SK-N-SH treated with all-trans-retinoic acid at 6 μM for 48 hours (cell line): ENCODE measurements at regions not wholly inside any gene's neighbourhood (a gene's known extent, or its start where the extent isn't known, plus 50 kb on each side); places are given as distances from the start of the nearest gene placed in this dataset.

Experiments used
- ARNTL ChIP-seq: fragments of 450-650 bp; formaldehyde crosslinking; IDR thresholded peaks from 2 replicates; pipeline ENCODE4 v1.5.0; 2020; ENCODE audit warnings: low read depth, mild to moderate bottlenecking, moderate library complexity, borderline replicate concordance
- BACH2 ChIP-seq: fragments of 250-450 bp; sonication (Bioruptor Pico); IDR thresholded peaks from 2 replicates; pipeline ENCODE4 v1.9.0; 2021; ENCODE audit warnings: mild to moderate bottlenecking, borderline replicate concordance
- CREB5 ChIP-seq: fragments of 250-450 bp; sonication (Bioruptor Pico); IDR thresholded peaks from 2 replicates; pipeline ENCODE4 v1.5.1; 2020; ENCODE audit warnings: low read depth, mild to moderate bottlenecking, moderate library complexity
- GLIS3 ChIP-seq: fragments of 250-450 bp; sonication (Bioruptor Pico); IDR thresholded peaks from 2 replicates; pipeline ENCODE4 v1.5.0; 2020; ENCODE audit warnings: mild to moderate bottlenecking, moderate library complexity
- ISL1 ChIP-seq: fragments of 250-450 bp; sonication (Bioruptor Pico); IDR thresholded peaks from 2 replicates; pipeline ENCODE4 v2.1.2; 2022; ENCODE audit warnings: mild to moderate bottlenecking, moderate library complexity
- PATZ1 ChIP-seq: fragments of 250-450 bp; sonication (Bioruptor Pico); IDR thresholded peaks from 2 replicates; pipeline ENCODE4 v1.8.0; 2020; ENCODE audit warnings: mild to moderate bottlenecking, moderate library complexity, borderline replicate concordance
- POU6F1 ChIP-seq: fragments of 250-450 bp; sonication (Bioruptor Pico); IDR thresholded peaks from 2 replicates; pipeline ENCODE4 v1.8.0; 2021; ENCODE audit warnings: low read depth, mild to moderate bottlenecking, moderate library complexity, borderline replicate concordance
- PPARA ChIP-seq: fragments of 250-450 bp; sonication (Bioruptor Pico); IDR thresholded peaks from 2 replicates; pipeline ENCODE4 v1.5.0; 2020; ENCODE audit warnings: mild to moderate bottlenecking, borderline replicate concordance
- RARB ChIP-seq: fragments of 250-450 bp; sonication (Bioruptor Pico); IDR thresholded peaks from 2 replicates; pipeline ENCODE4 v1.8.0; 2021; ENCODE audit warnings: mild to moderate bottlenecking, moderate library complexity
- ZFP3 ChIP-seq: fragments of 250-450 bp; sonication (Bioruptor Pico); IDR thresholded peaks from 2 replicates; pipeline ENCODE4 v1.5.0; 2020; ENCODE audit warnings: mild to moderate bottlenecking, moderate library complexity
- ZFP30 ChIP-seq: fragments of 450-650 bp; formaldehyde crosslinking; IDR thresholded peaks from 2 replicates; pipeline ENCODE4 v1.5.0; 2022; ENCODE audit warnings: mild to moderate bottlenecking, moderate library complexity
- ZNF8 ChIP-seq: fragments of 450-650 bp; formaldehyde crosslinking; IDR thresholded peaks from 2 replicates; pipeline ENCODE4 v1.5.0; 2020; ENCODE audit warnings: mild to moderate bottlenecking, moderate library complexity
- TF ChIP-seq, protein P1 (sequence below): fragments of 250-450 bp; sonication (Bioruptor Pico); IDR thresholded peaks from 2 replicates; pipeline ENCODE4 v1.5.1; 2021; ENCODE audit warnings: mild to moderate bottlenecking, moderate library complexity

DNA sequence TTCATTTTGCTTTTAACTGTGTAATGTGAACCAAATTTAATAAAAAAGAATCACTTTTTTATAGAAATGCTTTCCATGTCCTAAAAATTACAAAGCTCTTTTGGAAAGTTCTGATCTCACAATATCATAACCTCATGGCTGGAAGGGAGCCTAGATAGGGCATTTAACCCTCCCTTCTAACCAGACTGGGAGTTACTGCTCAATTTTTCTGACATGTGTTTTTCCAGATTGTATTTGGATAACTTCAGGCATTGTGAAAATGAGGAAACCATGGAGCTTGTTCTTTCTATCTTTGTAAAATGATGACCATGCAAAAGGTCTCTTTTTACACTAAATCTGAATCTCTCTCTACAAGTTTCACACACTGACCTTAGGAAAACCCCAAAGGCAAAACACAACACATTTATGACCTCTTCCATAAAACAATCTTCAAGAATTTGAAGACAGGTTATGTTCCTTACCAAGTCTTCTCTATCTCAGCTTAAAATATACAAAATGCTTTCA lies 508.8 kb downstream of the DIPK2A start:
- TF ChIP-seq ZFP30 (CRISPR knock-in tag) = no peak
- no peak for TF ChIP-seq GLIS3 (CRISPR knock-in tag)
- no peak for TF ChIP-seq POU6F1 (CRISPR knock-in tag)
- TF ChIP-seq CREB5 (CRISPR knock-in tag) = no peak
- TF ChIP-seq PPARA = no peak
- TF ChIP-seq BACH2 (CRISPR knock-in tag) = no peak
- no peak for TF ChIP-seq PATZ1 (CRISPR knock-in tag)
- TF ChIP-seq, protein P1, sequence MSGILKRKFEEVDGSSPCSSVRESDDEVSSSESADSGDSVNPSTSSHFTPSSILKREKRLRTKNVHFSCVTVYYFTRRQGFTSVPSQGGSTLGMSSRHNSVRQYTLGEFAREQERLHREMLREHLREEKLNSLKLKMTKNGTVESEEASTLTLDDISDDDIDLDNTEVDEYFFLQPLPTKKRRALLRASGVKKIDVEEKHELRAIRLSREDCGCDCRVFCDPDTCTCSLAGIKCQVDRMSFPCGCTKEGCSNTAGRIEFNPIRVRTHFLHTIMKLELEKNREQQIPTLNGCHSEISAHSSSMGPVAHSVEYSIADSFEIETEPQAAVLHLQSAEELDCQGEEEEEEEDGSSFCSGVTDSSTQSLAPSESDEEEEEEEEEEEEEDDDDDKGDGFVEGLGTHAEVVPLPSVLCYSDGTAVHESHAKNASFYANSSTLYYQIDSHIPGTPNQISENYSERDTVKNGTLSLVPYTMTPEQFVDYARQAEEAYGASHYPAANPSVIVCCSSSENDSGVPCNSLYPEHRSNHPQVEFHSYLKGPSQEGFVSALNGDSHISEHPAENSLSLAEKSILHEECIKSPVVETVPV (CRISPR knock-in tag) = no peak
- no peak for TF ChIP-seq ISL1 (CRISPR knock-in tag)
- no peak for TF ChIP-seq RARB
- TF ChIP-seq ZFP3 (CRISPR knock-in tag) = no peak
- no peak for TF ChIP-seq ARNTL (CRISPR knock-in tag)
- no peak for TF ChIP-seq ZNF8 (CRISPR knock-in tag)
